ENCODE measurements at regions not wholly inside any gene's neighbourhood (a gene's known extent, or its start where the extent isn't known, plus 50 kb on each side); places are given as distances from the start of the nearest gene placed in this dataset.

GRCh38 chr4:114265342-114265741, 285.9 kb upstream of the ARSJ start:
- DNase-seq (ENCODE audit: low read depth in 2 of 2) = no peak
- Histone ChIP-seq H3K4me2 (ENCODE audit: extremely low read depth, insufficient read depth, low read length) (no peak overlapping the region), H3K27me3 (ENCODE audit: control insufficient read depth, insufficient read depth, low read length) (no peaks in the 10 kb centered on the region), H3K4me3 (replicated peaks in 1 of 4; ENCODE audit: control extremely low read depth in 1 of 4, insufficient read depth in 1 of 4, low read depth in 3 of 4, low read length in 4 of 4) (no peak overlapping the region), H3K9me3 (ENCODE audit: control insufficient read depth, insufficient read depth, low read depth, low read length) (no peaks in the 10 kb centered on the region), H3K27ac (ENCODE audit: insufficient read depth, low read length) (no peak overlapping the region), H3K9ac (ENCODE audit: insufficient read depth, low read length) (no peak overlapping the region), H2AFZ (ENCODE audit: low read length) (no peak overlapping the region), H3K4me1 (ENCODE audit: control insufficient read depth, extremely low read depth, insufficient read depth, low read length) (no peaks in the 10 kb centered on the region), H3K79me2 (ENCODE audit: control insufficient read depth, insufficient read depth, low read length) (no peaks in the 10 kb centered on the region), H4K20me1 (ENCODE audit: control insufficient read depth, extremely low read depth, insufficient read depth, low read length) (no peaks in the 10 kb centered on the region), H3K36me3 (ENCODE audit: control insufficient read depth, insufficient read depth, low read length) (no peaks in the 10 kb centered on the region)
- TF ChIP-seq CTCF (conservative IDR thresholded peaks at IDR 0.05 in 1 of 2, IDR thresholded peaks at IDR 0.05 in 1 of 2; ENCODE audit: low read depth in 1 of 2, low read length in 2 of 2) (no peak), EZH2 (IDR thresholded peaks at IDR 0.05; ENCODE audit: low read length, missing control alignments) (no peak)

GRCh38 chr4:114267976-114268375, 288.5 kb upstream of the ARSJ start:
- H3K79me2 ChIP-seq (ENCODE audit: control insufficient read depth, insufficient read depth, low read length) = no peaks in the 10 kb centered on the region
- H3K27me3 ChIP-seq (ENCODE audit: control insufficient read depth, insufficient read depth, low read length) = no peaks in the 10 kb centered on the region
- no peaks in the 10 kb centered on the region for H3K9me3 ChIP-seq (ENCODE audit: control insufficient read depth, insufficient read depth, low read depth, low read length)
- no peak overlapping the region for H2AFZ ChIP-seq (ENCODE audit: low read length)
- peaks cover 8% of the 10 kb centered on the region for H3K4me1 ChIP-seq (ENCODE audit: control insufficient read depth, extremely low read depth, insufficient read depth, low read length)
- no peaks in the 10 kb centered on the region for H3K36me3 ChIP-seq (ENCODE audit: control insufficient read depth, insufficient read depth, low read length)
- H3K4me3 ChIP-seq (replicated peaks in 1 of 4; ENCODE audit: control extremely low read depth in 1 of 4, insufficient read depth in 1 of 4, low read depth in 3 of 4, low read length in 4 of 4) = no peak overlapping the region
- no peak for DNase-seq (ENCODE audit: low read depth in 2 of 2)
- H3K4me2 ChIP-seq (ENCODE audit: extremely low read depth, insufficient read depth, low read length) = no peak overlapping the region
- H4K20me1 ChIP-seq (ENCODE audit: control insufficient read depth, extremely low read depth, insufficient read depth, low read length) = no peaks in the 10 kb centered on the region
- no peak overlapping the region for H3K9ac ChIP-seq (ENCODE audit: insufficient read depth, low read length)
- no peak overlapping the region for H3K27ac ChIP-seq (ENCODE audit: insufficient read depth, low read length)
- TF ChIP-seq EZH2 (IDR thresholded peaks at IDR 0.05; ENCODE audit: low read length, missing control alignments) = no peak
- no peak for TF ChIP-seq CTCF (conservative IDR thresholded peaks at IDR 0.05 in 1 of 2, IDR thresholded peaks at IDR 0.05 in 1 of 2; ENCODE audit: low read depth in 1 of 2, low read length in 2 of 2)

- peak overlapping the region; percentile 38 for H3K4me2 ChIP-seq (ENCODE audit: extremely low read depth, insufficient read depth, low read length)
- H3K4me1 ChIP-seq (ENCODE audit: control insufficient read depth, extremely low read depth, insufficient read depth, low read length) = peaks cover 10% of the 10 kb centered on the region
- TF ChIP-seq CTCF (conservative IDR thresholded peaks at IDR 0.05 in 1 of 2, IDR thresholded peaks at IDR 0.05 in 1 of 2; ENCODE audit: low read depth in 1 of 2, low read length in 2 of 2) (no peak), EZH2 (IDR thresholded peaks at IDR 0.05; ENCODE audit: low read length, missing control alignments) (no peak)
- H3K36me3 ChIP-seq (ENCODE audit: control insufficient read depth, insufficient read depth, low read length) = no peaks in the 10 kb centered on the region
- peak in 1 of 2 donors; percentile 25 for DNase-seq (ENCODE audit: low read depth in 2 of 2)
- no peaks in the 10 kb centered on the region for H3K27me3 ChIP-seq (ENCODE audit: control insufficient read depth, insufficient read depth, low read length)
- no peaks in the 10 kb centered on the region for H3K79me2 ChIP-seq (ENCODE audit: control insufficient read depth, insufficient read depth, low read length)
- H3K4me3 ChIP-seq (replicated peaks in 1 of 4; ENCODE audit: control extremely low read depth in 1 of 4, insufficient read depth in 1 of 4, low read depth in 3 of 4, low read length in 4 of 4) = no peak overlapping the region
- no peaks in the 10 kb centered on the region for H3K9me3 ChIP-seq (ENCODE audit: control insufficient read depth, insufficient read depth, low read depth, low read length)
- H3K9ac ChIP-seq (ENCODE audit: insufficient read depth, low read length) = no peak overlapping the region
- peak overlapping the region; percentile 58 for H3K27ac ChIP-seq (ENCODE audit: insufficient read depth, low read length)
- H2AFZ ChIP-seq (ENCODE audit: low read length) = no peak overlapping the region
- H4K20me1 ChIP-seq (ENCODE audit: control insufficient read depth, extremely low read depth, insufficient read depth, low read length) = no peaks in the 10 kb centered on the region
Observed at GRCh38 chr4:114271031-114271430, 291.6 kb upstream of the ARSJ start.

All from fibroblast of lung (primary cell).